ENCODE measurements at regions not wholly inside any gene's neighbourhood (a gene's known extent, or its start where the extent isn't known, plus 50 kb on each side); places are given as distances from the start of the nearest gene placed in this dataset.
"Not testable (repeated sequence)": the region's sequence is repeated elsewhere in the genome, so short reads cannot be mapped to it uniquely, and the experiment has no call there.

GRCh38 chr10:128577958-128578750 is 451.9 kb upstream of the MKI67 start:
- no peaks in the 10 kb centered on the region for H3K4me1 ChIP-seq (ENCODE audit: insufficient read depth, poor library complexity, severe bottlenecking)
- H3K27ac ChIP-seq (ENCODE audit: poor library complexity, severe bottlenecking), result no peak overlapping the region
- H3K4me3 ChIP-seq (ENCODE audit: severe bottlenecking), result no peak overlapping the region
- ATAC-seq (ENCODE audit: low read depth) (no peak), DNase-seq (ENCODE audit: low spot score) (no peak)
- H3K9me3 ChIP-seq (ENCODE audit: severe bottlenecking), result no peaks in the 10 kb centered on the region
- H3K36me3 ChIP-seq (ENCODE audit: low read depth), result no peaks in the 10 kb centered on the region
- peaks cover 4% of the 10 kb centered on the region for H3K27me3 ChIP-seq (ENCODE audit: insufficient read depth, poor library complexity, severe bottlenecking)
- TF ChIP-seq CTCF (IDR thresholded peaks at IDR 0.05; ENCODE audit: poor library complexity, severe bottlenecking), result no peak

DNA sequence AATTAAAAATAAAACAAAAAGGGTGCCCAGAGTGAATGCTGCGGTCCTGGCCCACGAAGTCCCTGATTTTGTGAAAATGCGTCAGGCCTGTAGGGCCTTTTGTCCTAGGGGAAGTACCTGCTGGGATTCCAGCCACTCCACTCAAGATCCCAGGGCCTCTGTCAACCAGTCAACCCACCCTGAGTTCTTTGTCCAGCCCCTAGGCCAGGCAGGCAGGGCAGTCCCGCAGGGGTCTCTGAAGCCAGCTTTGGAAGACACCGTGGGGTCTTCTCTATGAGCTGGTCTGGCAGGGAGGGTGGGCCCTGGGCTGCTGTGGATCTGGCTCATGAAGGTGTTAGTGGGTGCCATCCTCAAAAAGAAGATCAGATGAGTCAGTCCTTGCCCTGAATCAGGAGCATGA is 452.5 kb upstream of the MKI67 start:
- TF ChIP-seq CTCF (IDR thresholded peaks at IDR 0.05; ENCODE audit: poor library complexity, severe bottlenecking), result no peak

GRCh38 chr10:128579280-128579865 is 453.1 kb upstream of the MKI67 start:
- Histone ChIP-seq H3K9me3 (ENCODE audit: severe bottlenecking) (no peaks in the 10 kb centered on the region), H3K4me3 (ENCODE audit: severe bottlenecking) (no peak overlapping the region), H3K36me3 (ENCODE audit: low read depth) (no peaks in the 10 kb centered on the region), H3K27me3 (ENCODE audit: insufficient read depth, poor library complexity, severe bottlenecking) (peaks cover 4% of the 10 kb centered on the region), H3K27ac (ENCODE audit: poor library complexity, severe bottlenecking) (no peak overlapping the region), H3K4me1 (ENCODE audit: insufficient read depth, poor library complexity, severe bottlenecking) (no peaks in the 10 kb centered on the region)
- no peak for TF ChIP-seq CTCF (IDR thresholded peaks at IDR 0.05; ENCODE audit: poor library complexity, severe bottlenecking)
- ATAC-seq (ENCODE audit: low read depth) (no peak), DNase-seq (ENCODE audit: low spot score) (no peak)

More for the DNA sequence above, 452.5 kb upstream of the MKI67 start:
- ATAC-seq (ENCODE audit: low read depth) (no peak), DNase-seq (ENCODE audit: low spot score) (no peak)
- Histone ChIP-seq H3K4me1 (ENCODE audit: insufficient read depth, poor library complexity, severe bottlenecking) (no peaks in the 10 kb centered on the region), H3K27ac (ENCODE audit: poor library complexity, severe bottlenecking) (no peak overlapping the region), H3K4me3 (ENCODE audit: severe bottlenecking) (no peak overlapping the region), H3K36me3 (ENCODE audit: low read depth) (no peaks in the 10 kb centered on the region), H3K9me3 (ENCODE audit: severe bottlenecking) (no peaks in the 10 kb centered on the region), H3K27me3 (ENCODE audit: insufficient read depth, poor library complexity, severe bottlenecking) (peaks cover 4% of the 10 kb centered on the region)

DNA sequence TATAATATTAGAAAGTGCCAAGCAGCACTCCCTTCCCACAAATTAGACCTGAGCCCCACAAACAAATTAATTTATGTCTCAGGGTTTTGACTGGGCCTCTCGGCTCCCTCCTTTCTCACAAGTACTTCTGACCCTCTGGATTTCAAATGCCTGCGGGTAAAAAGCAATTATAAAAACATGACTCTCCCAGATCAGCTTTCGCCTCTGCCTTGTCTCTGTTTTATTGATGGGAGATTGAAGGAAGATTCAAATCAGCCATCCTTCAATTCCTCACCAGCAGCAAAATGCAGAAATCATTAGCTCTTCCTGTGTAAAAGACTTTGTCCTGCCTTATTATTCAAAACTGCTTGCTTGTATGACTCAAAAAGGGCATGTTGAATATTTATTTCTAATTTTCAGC is 453.7 kb upstream of the MKI67 start:
- H3K9me3 ChIP-seq (ENCODE audit: severe bottlenecking), result no peaks in the 10 kb centered on the region
- H3K27me3 ChIP-seq (ENCODE audit: insufficient read depth, poor library complexity, severe bottlenecking), result peaks cover 3% of the 10 kb centered on the region
- DNase-seq (ENCODE audit: low spot score) (no peak), ATAC-seq (ENCODE audit: low read depth) (no peak)
- H3K4me1 ChIP-seq (ENCODE audit: insufficient read depth, poor library complexity, severe bottlenecking), result no peaks in the 10 kb centered on the region
- H3K36me3 ChIP-seq (ENCODE audit: low read depth), result no peaks in the 10 kb centered on the region
- no peak overlapping the region for H3K27ac ChIP-seq (ENCODE audit: poor library complexity, severe bottlenecking)
- TF ChIP-seq CTCF (IDR thresholded peaks at IDR 0.05; ENCODE audit: poor library complexity, severe bottlenecking), result no peak
- no peak overlapping the region for H3K4me3 ChIP-seq (ENCODE audit: severe bottlenecking)

GRCh38 chr10:128583125-128583524 is 456.9 kb upstream of the MKI67 start:
- not testable (repeated sequence) for DNase-seq (ENCODE audit: low spot score); H3K27ac ChIP-seq (ENCODE audit: poor library complexity, severe bottlenecking); H3K9me3 ChIP-seq (ENCODE audit: severe bottlenecking); H3K27me3 ChIP-seq (ENCODE audit: insufficient read depth, poor library complexity, severe bottlenecking); H3K4me3 ChIP-seq (ENCODE audit: severe bottlenecking); H3K36me3 ChIP-seq (ENCODE audit: low read depth); H3K4me1 ChIP-seq (ENCODE audit: insufficient read depth, poor library complexity, severe bottlenecking); ATAC-seq (ENCODE audit: low read depth)

- not testable (repeated sequence) for H3K4me1 ChIP-seq (ENCODE audit: insufficient read depth, poor library complexity, severe bottlenecking); H3K36me3 ChIP-seq (ENCODE audit: low read depth); H3K27ac ChIP-seq (ENCODE audit: poor library complexity, severe bottlenecking); H3K4me3 ChIP-seq (ENCODE audit: severe bottlenecking); ATAC-seq (ENCODE audit: low read depth); H3K27me3 ChIP-seq (ENCODE audit: insufficient read depth, poor library complexity, severe bottlenecking); DNase-seq (ENCODE audit: low spot score); H3K9me3 ChIP-seq (ENCODE audit: severe bottlenecking)
Observed at GRCh38 chr10:128586599-128586998, 460.4 kb upstream of the MKI67 start.

Measured in RWPE2 (cell line).